Mucosa of rectum (tissue), 2 donors: ENCODE measurements at regions not wholly inside any gene's neighbourhood (a gene's known extent, or its start where the extent isn't known, plus 50 kb on each side); places are given as distances from the start of the nearest gene placed in this dataset.

ENCODE experiments used
- H3K27ac ChIP-seq, 2 donors: one replicate each; pipeline ENCODE4 v1.7.0; 2013; ENCODE audit warnings: inconsistent platforms in 2 of 2, low read depth in 2 of 2, low read length in 2 of 2
- H3K27me3 ChIP-seq, 2 donors: one replicate each; pipeline ENCODE4 v1.7.0; 2013; ENCODE audit warnings: low read length in 2 of 2; ENCODE audit not compliant: control insufficient read depth in 2 of 2, insufficient read depth in 2 of 2
- H3K36me3 ChIP-seq, 2 donors: one replicate each; pipeline ENCODE4 v1.7.0; 2013; ENCODE audit warnings: low read length in 2 of 2; ENCODE audit not compliant: control insufficient read depth in 2 of 2, insufficient read depth in 2 of 2
- H3K4me1 ChIP-seq, 2 donors: one replicate each; pipeline ENCODE4 v1.7.0; 2013; ENCODE audit warnings: low read length in 2 of 2, mild to moderate bottlenecking in 1 of 2; ENCODE audit not compliant: control insufficient read depth in 2 of 2, insufficient read depth in 2 of 2
- H3K4me3 ChIP-seq, 2 donors: one replicate each; pipeline ENCODE4 v1.7.0; 2013; ENCODE audit warnings: low read length in 2 of 2
- H3K9ac ChIP-seq, 2 donors: one replicate each; pipeline ENCODE4 v1.7.0; 2013; ENCODE audit warnings: low read length in 2 of 2, low read depth in 1 of 2, mild to moderate bottlenecking in 1 of 2
- H3K9me3 ChIP-seq, 2 donors: one replicate each; pipeline ENCODE4 v1.7.0; 2013; ENCODE audit warnings: low read length in 2 of 2; ENCODE audit not compliant: control insufficient read depth in 2 of 2
- donor health status: healthy.
- donor health status: Normal muscosa, but diverticular disease.

DNA sequence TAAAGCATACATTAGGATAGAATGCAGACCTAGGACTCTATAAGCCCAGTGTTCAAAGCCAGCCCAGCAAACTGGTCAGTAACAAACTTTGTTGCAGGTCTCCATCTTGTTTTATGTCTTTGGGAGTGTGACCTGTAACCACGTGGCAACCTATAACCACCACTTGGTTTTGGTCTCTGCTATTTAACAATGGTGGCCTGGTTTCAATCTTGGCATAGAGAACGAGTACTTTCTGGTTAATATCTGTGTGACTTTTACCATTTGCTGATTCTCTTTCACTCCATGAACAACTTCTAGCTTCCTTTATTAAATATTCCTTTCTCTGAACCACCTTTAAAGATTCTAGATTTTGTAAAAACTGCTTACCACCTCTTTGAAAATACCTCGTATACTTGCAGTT, 118.5 kb downstream of the KCNS3 start:
- Histone ChIP-seq H3K4me1 (no peaks in the 10 kb centered on the region), H3K27me3 (no peaks in the 10 kb centered on the region), H3K4me3 (no peak overlapping the region), H3K27ac (no peak overlapping the region), H3K9me3 (no peaks in the 10 kb centered on the region), H3K9ac (no peak overlapping the region), H3K36me3 (no peaks in the 10 kb centered on the region)

DNA sequence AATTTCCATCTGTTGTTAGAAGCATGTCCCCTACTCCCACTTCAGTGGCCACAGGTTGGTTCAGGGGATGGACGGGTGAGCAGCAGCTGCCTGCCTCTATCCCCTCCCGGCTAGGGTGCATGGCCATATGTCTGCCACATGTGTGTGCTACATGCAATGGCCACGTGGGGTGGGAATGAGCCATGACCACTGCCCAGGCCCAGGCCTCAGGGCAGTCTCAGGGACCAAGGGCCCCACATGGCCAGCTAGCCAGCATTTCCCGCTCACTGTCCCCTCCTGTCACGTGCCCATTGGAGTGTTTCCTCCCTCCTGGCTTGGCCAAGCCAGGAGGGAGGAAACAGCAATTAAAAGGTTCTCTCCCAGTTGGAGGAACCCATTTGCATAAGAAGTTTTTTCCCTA, 117.1 kb downstream of the KCNS3 start:
- H3K9ac ChIP-seq, result no peak overlapping the region
- no peaks in the 10 kb centered on the region for H3K36me3 ChIP-seq
- H3K27ac ChIP-seq, result no peak overlapping the region
- H3K4me1 ChIP-seq, result no peaks in the 10 kb centered on the region
- H3K9me3 ChIP-seq, result no peaks in the 10 kb centered on the region
- no peaks in the 10 kb centered on the region for H3K27me3 ChIP-seq
- no peak overlapping the region for H3K4me3 ChIP-seq
